ENCODE measurements at regions not wholly inside any gene's neighbourhood (a gene's known extent, or its start where the extent isn't known, plus 50 kb on each side); places are given as distances from the start of the nearest gene placed in this dataset.

DNA sequence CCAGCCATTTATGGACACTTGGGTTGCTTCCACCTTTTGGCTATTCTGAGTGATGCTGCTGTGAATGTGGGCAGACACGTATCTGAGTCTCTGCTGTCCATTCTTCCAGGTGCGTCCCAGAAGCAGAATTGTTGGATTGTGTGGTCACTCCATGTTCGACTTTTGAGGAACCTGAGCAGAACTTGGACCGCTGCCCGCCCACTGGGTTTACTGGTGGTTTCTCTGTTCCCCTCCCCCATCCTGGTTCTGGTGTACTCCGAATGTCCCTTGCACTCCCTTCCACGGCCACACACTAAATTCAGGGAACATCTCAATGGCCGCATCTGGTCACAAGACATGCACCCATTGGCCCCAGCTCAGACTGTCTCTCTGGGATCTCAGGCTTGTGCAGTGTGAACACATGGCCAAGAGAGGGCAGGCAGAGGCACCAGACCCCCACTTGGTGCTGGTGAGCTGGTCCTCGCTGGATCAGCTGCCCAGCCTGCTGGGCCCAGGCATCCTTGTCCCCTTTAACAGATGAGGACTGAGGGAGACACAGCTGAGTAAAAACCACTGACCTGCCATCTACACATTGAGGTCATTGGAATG is 565.1 kb downstream of the NPHP4 start:
- TF ChIP-seq, protein P1, sequence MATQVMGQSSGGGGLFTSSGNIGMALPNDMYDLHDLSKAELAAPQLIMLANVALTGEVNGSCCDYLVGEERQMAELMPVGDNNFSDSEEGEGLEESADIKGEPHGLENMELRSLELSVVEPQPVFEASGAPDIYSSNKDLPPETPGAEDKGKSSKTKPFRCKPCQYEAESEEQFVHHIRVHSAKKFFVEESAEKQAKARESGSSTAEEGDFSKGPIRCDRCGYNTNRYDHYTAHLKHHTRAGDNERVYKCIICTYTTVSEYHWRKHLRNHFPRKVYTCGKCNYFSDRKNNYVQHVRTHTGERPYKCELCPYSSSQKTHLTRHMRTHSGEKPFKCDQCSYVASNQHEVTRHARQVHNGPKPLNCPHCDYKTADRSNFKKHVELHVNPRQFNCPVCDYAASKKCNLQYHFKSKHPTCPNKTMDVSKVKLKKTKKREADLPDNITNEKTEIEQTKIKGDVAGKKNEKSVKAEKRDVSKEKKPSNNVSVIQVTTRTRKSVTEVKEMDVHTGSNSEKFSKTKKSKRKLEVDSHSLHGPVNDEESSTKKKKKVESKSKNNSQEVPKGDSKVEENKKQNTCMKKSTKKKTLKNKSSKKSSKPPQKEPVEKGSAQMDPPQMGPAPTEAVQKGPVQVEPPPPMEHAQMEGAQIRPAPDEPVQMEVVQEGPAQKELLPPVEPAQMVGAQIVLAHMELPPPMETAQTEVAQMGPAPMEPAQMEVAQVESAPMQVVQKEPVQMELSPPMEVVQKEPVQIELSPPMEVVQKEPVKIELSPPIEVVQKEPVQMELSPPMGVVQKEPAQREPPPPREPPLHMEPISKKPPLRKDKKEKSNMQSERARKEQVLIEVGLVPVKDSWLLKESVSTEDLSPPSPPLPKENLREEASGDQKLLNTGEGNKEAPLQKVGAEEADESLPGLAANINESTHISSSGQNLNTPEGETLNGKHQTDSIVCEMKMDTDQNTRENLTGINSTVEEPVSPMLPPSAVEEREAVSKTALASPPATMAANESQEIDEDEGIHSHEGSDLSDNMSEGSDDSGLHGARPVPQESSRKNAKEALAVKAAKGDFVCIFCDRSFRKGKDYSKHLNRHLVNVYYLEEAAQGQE (IDR thresholded peaks at IDR 0.05; ENCODE audit: insufficient read depth in 1 of 2, low read depth in 2 of 2, low read length in 2 of 2) = no peak
- TF ChIP-seq TAF1 (IDR thresholded peaks at IDR 0.05; ENCODE audit: borderline replicate concordance, insufficient read depth, low read length) (no peak), POLR2AphosphoS5 (IDR thresholded peaks at IDR 0.05; ENCODE audit: low read depth, low read length) (no peak), FOXP2 (optimal IDR thresholded peaks at IDR 0.05; ENCODE audit: borderline replicate concordance, extremely low read depth, extremely low read length, insufficient read depth) (no peak)

DNA sequence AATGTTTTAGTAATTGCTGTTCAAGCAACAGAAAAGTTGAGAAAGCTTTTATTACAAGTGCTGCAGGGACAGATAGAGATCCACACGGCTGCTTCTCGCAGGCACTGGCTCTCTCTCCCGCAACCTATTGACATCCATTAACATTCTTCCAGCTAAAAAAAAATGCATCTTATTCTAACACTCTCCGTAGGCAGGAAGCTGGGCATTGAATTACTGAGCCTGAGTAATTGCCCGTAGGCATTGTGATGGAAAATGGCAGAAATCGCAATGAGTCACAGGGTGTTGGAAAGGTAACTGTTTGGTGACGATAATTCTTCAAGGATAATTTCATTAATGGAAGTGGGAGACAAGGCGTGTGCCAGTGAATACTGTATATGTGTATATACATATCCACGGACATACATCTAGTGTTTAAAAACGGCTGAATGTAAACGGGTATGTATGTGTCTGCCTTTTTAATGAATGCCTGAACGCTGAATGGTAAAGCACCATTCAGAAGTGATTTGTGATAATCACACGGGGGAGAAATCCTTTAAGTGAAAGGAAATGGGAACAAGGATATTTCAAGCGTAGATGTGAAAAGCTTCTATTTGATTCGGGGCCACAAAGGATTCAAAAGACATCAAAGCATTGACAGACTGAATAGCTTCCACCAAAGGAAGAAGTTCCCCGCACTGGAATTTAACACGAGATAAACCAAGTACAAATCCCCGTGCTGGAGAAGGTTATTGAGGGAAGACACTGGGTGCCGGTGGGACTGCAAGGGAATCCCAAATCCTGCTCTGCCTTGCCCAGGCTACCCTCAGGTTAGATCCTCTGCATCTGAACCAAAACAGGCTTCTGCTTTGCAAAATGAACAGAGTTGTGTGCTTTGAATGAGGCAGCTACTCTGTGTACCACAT is 567.2 kb downstream of the NPHP4 start:
- TF ChIP-seq SIN3A (IDR thresholded peaks at IDR 0.05; ENCODE audit: borderline replicate concordance, insufficient read depth, low read length) = no peak
- TF ChIP-seq, protein P1 (IDR thresholded peaks at IDR 0.05; ENCODE audit: insufficient read depth in 1 of 2, low read depth in 2 of 2, low read length in 2 of 2) = no peak

GRCh38 chr1:5423109-5423508 is 569.1 kb downstream of the NPHP4 start:
- no peak for TF ChIP-seq TAF1 (IDR thresholded peaks at IDR 0.05; ENCODE audit: borderline replicate concordance, insufficient read depth, low read length)
- no peak for TF ChIP-seq POLR2AphosphoS5 (IDR thresholded peaks at IDR 0.05; ENCODE audit: low read depth, low read length)
- TF ChIP-seq FOXP2 (optimal IDR thresholded peaks at IDR 0.05; ENCODE audit: borderline replicate concordance, extremely low read depth, extremely low read length, insufficient read depth) = no peak
- TF ChIP-seq SIN3A (IDR thresholded peaks at IDR 0.05; ENCODE audit: borderline replicate concordance, insufficient read depth, low read length) = no peak
- TF ChIP-seq, protein P1 (IDR thresholded peaks at IDR 0.05; ENCODE audit: insufficient read depth in 1 of 2, low read depth in 2 of 2, low read length in 2 of 2) = 0 out of 4 replicates have a peak, but pooled peaks of 1 of the 2 experiments have one; percentile 34

GRCh38 chr1:5419501-5419900 is 572.7 kb downstream of the NPHP4 start:
- TF ChIP-seq POLR2AphosphoS5 (IDR thresholded peaks at IDR 0.05; ENCODE audit: low read depth, low read length) = no peak
- no peak for TF ChIP-seq SIN3A (IDR thresholded peaks at IDR 0.05; ENCODE audit: borderline replicate concordance, insufficient read depth, low read length)
- TF ChIP-seq TAF1 (IDR thresholded peaks at IDR 0.05; ENCODE audit: borderline replicate concordance, insufficient read depth, low read length) = no peak
- TF ChIP-seq, protein P1 (IDR thresholded peaks at IDR 0.05; ENCODE audit: insufficient read depth in 1 of 2, low read depth in 2 of 2, low read length in 2 of 2) = no peak
- no peak for TF ChIP-seq FOXP2 (optimal IDR thresholded peaks at IDR 0.05; ENCODE audit: borderline replicate concordance, extremely low read depth, extremely low read length, insufficient read depth)

Data from PFSK-1 (cell line).